ENCODE measurements at regions not wholly inside any gene's neighbourhood (a gene's known extent, or its start where the extent isn't known, plus 50 kb on each side); places are given as distances from the start of the nearest gene placed in this dataset.

DNA sequence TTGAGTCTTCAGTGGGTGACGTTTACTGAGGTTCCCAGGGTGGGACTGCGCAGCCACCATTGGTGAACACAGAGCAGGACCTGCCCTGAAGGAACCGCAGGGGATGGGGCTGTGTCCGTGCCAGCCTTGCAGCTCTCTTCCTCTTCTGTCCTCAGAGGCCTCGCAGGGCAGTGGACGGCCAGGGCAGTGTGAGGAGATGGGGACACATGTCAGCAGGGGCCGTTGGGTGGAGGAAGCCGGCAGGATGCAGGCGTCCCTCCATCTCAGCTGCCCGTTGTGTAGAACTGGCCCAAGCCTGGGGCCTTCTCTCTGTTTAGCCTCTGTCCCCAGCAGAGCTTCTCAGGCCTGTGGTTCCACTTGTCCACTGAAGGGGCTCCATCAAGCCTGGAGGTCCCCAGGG lies 53.6 kb upstream of the SMOC2 start:
- Histone ChIP-seq H4K91ac (replicated peaks; ENCODE audit: insufficient read length, low read length) (no peak overlapping the region), H3K9me3 (ENCODE audit: insufficient read depth in 2 of 2, low read depth in 1 of 2, low read length in 1 of 2) (peaks cover 8% of the 10 kb centered on the region in 2 experiments), H2BK12ac (ENCODE audit: low read depth, low read length) (no peak overlapping the region), H2BK15ac (ENCODE audit: low read length) (no peak overlapping the region), H3K4me3 (ENCODE audit: extremely low read depth in 1 of 4, insufficient read depth in 2 of 4, low read depth in 3 of 4, low read length in 4 of 4) (no peak overlapping the region), H2BK20ac (ENCODE audit: low read length) (no peak overlapping the region), H4K5ac (ENCODE audit: insufficient read length, low read depth, low read length) (no peak overlapping the region), H3K18ac (ENCODE audit: extremely low read depth, low read length) (no peak overlapping the region), H3K27me3 (replicated peaks in 1 of 4; ENCODE audit: control insufficient read depth in 3 of 4, extremely low read depth in 1 of 4, insufficient read depth in 3 of 4, low read length in 3 of 4) (no peaks in the 10 kb centered on the region), H4K20me1 (replicated peaks in 1 of 2; ENCODE audit: control insufficient read depth in 1 of 2, insufficient read depth in 2 of 2, low read length in 2 of 2) (peaks cover 0 to 7% of the 10 kb centered on the region in 2 experiments), H3K9ac (replicated peaks in 1 of 4; ENCODE audit: extremely low read depth in 1 of 4, low read depth in 3 of 4, low read length in 3 of 4) (no peak overlapping the region), H3K79me2 (ENCODE audit: control insufficient read depth in 1 of 2, insufficient read depth in 2 of 2, low read length in 2 of 2) (no peaks in the 10 kb centered on the region), H3K4me2 (ENCODE audit: insufficient read depth in 1 of 2, low read depth in 2 of 2, low read length in 2 of 2) (no peak overlapping the region), H2BK120ac (replicated peaks; ENCODE audit: low read depth, low read length) (no peak overlapping the region), H3K36me3 (ENCODE audit: control insufficient read depth in 2 of 4, insufficient read depth in 4 of 4, low read length in 3 of 4) (no peaks in the 10 kb centered on the region; a peak in 1 of 8 replicates), H3K4ac (replicated peaks; ENCODE audit: insufficient read length, low read depth, low read length) (no peak overlapping the region), H3K27ac (ENCODE audit: low read depth, low read length) (no peak overlapping the region), H3K23me2 (ENCODE audit: low read depth, low read length) (no peaks in the 10 kb centered on the region; the same call in 1 of the 2 replicates), H3K56ac (replicated peaks; ENCODE audit: insufficient read length, low read depth, low read length) (no peak overlapping the region), H3K4me1 (replicated peaks in 1 of 4; ENCODE audit: control insufficient read depth in 3 of 4, insufficient read depth in 4 of 4, low read length in 3 of 4) (peaks cover 0 to 10% (median 1%) of the 10 kb centered on the region in 4 experiments; a peak in 2 of 7 replicates), H3K23ac (ENCODE audit: insufficient read length) (no peak overlapping the region), H2BK5ac (ENCODE audit: low read depth, low read length) (no peak overlapping the region), H2AFZ (ENCODE audit: low read length) (no peak overlapping the region), H3K14ac (ENCODE audit: insufficient read length) (no peak overlapping the region), H2AK5ac (ENCODE audit: low read depth, low read length) (no peak overlapping the region), H4K8ac (ENCODE audit: extremely low read depth, insufficient read depth, low read length) (no peak overlapping the region), H3K79me1 (ENCODE audit: low read depth, low read length) (no peaks in the 10 kb centered on the region)
- POLR2A ChIA-PET (ENCODE audit: partially characterized antibody) = no interaction called here
- WGBS, 2 experiments (ENCODE audit: extremely low coverage in 1 of 2, insufficient coverage in 1 of 2, insufficient read length in 1 of 2, insufficient replicate concordance in 2 of 2, low coverage in 1 of 2, low lambda C conversion rate in 2 of 2, missing lambda C conversion rate in 1 of 2) = 96% methylated on average over 10 of the region's 10 CpGs; no CpG with 5 or more reads in 1 of the 2 experiments
- FAIRE-seq = no peak
- no peak for DNase-seq (ENCODE audit: low read depth in 1 of 2, low spot score in 2 of 2)
- CTCF ChIA-PET (ENCODE audit: partially characterized antibody) = interaction anchor here (0.6 to 2.6 kb wide), 3 partner anchors 10 to 184 kb away, joined by 3 to 11 read pairs (median 4); no protein-coding TSS in a partner anchor
- TF ChIP-seq PHF8 (conservative IDR thresholded peaks at IDR 0.05; ENCODE audit: low read depth, low read length) = no peak
- TF ChIP-seq, protein P1, sequence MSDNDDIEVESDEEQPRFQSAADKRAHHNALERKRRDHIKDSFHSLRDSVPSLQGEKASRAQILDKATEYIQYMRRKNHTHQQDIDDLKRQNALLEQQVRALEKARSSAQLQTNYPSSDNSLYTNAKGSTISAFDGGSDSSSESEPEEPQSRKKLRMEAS (IDR thresholded peaks at IDR 0.05) = no peak
- no peak for TF ChIP-seq CBX8 (IDR thresholded peaks at IDR 0.05; ENCODE audit: borderline replicate concordance, low read depth, low read length)
- TF ChIP-seq GABPA (IDR thresholded peaks at IDR 0.05; ENCODE audit: borderline replicate concordance, insufficient read depth, low read length) = no peak
- no peak for TF ChIP-seq ATF3 (IDR thresholded peaks at IDR 0.05; ENCODE audit: insufficient read depth, low read depth, low read length)
